Ammon's horn (tissue), 1 donor: ENCODE measurements at regions not wholly inside any gene's neighbourhood (a gene's known extent, or its start where the extent isn't known, plus 50 kb on each side); places are given as distances from the start of the nearest gene placed in this dataset.
A peak's percentile ranks its signal among the peaks of the same experiment; 100 is the strongest.
"Not testable (repeated sequence)": the region's sequence is repeated elsewhere in the genome, so short reads cannot be mapped to it uniquely, and the experiment has no call there.

ENCODE experiments used
- DNase-seq: peaks from one replicate; pipeline ENCODE4 v3.0.0-alpha.2; 2016; ENCODE audit warnings: low spot score

GRCh38 chr13:19123502-19123901 is 58.1 kb downstream of the TUBA3C start:
- no peak for DNase-seq

GRCh38 chr13:19117913-19118739 is 63.5 kb downstream of the TUBA3C start:
- DNase-seq, result no peak

- not testable (repeated sequence) for DNase-seq
These were observed 72.4 kb downstream of the TUBA3C start for GRCh38 chr13:19109225-19109624.

- no peak for DNase-seq
These were observed 78.5 kb downstream of the TUBA3C start for GRCh38 chr13:19103140-19103539.

GRCh38 chr13:19093369-19093768 is 88.3 kb downstream of the TUBA3C start:
- DNase-seq, result no peak

- DNase-seq, result no peak
These were observed 91.1 kb downstream of the TUBA3C start for GRCh38 chr13:19090495-19090894.

- DNase-seq, result peak; percentile 11
These were observed 92.3 kb downstream of the TUBA3C start for GRCh38 chr13:19089315-19089714.

GRCh38 chr13:19088416-19088815 is 93.2 kb downstream of the TUBA3C start:
- DNase-seq, result no peak

GRCh38 chr13:19085876-19086275 is 95.7 kb downstream of the TUBA3C start:
- DNase-seq, result no peak

- no peak for DNase-seq
These were observed 96.4 kb downstream of the TUBA3C start for GRCh38 chr13:19085258-19085657.

GRCh38 chr13:19083340-19083739 is 98.3 kb downstream of the TUBA3C start:
- DNase-seq, result no peak

- no peak for DNase-seq
These were observed 106.2 kb downstream of the TUBA3C start for GRCh38 chr13:19075418-19075817.

- no peak for DNase-seq
These were observed 107.1 kb downstream of the TUBA3C start for GRCh38 chr13:19074519-19074918.

GRCh38 chr13:19074106-19074505 is 107.5 kb downstream of the TUBA3C start:
- not testable (repeated sequence) for DNase-seq

- not testable (repeated sequence) for DNase-seq
These were observed 108.5 kb downstream of the TUBA3C start for GRCh38 chr13:19072956-19073706.

- DNase-seq, result no peak
These were observed 109.1 kb downstream of the TUBA3C start for GRCh38 chr13:19072543-19072942.

- DNase-seq, result no peak
These were observed 110.3 kb downstream of the TUBA3C start for GRCh38 chr13:19071161-19071936.

- no peak for DNase-seq
These were observed 111.3 kb downstream of the TUBA3C start for GRCh38 chr13:19070398-19070735.

- no peak for DNase-seq
These were observed 111.8 kb downstream of the TUBA3C start for GRCh38 chr13:19069684-19070397.

GRCh38 chr13:19068691-19069090 is 112.9 kb downstream of the TUBA3C start:
- DNase-seq, result no peak

GRCh38 chr13:19067767-19068166 is 113.9 kb downstream of the TUBA3C start:
- DNase-seq, result no peak

GRCh38 chr13:19062801-19063200 is 118.8 kb downstream of the TUBA3C start:
- no peak for DNase-seq
